GM12878 (cell line): ENCODE measurements at regions not wholly inside any gene's neighbourhood (a gene's known extent, or its start where the extent isn't known, plus 50 kb on each side); places are given as distances from the start of the nearest gene placed in this dataset.

ENCODE experiments used
- BHLHE40 ChIP-seq, 2 experiments: fragments of 450-650 bp in 1 of 2; IDR thresholded peaks; 2 replicates each; pipeline ENCODE4 v1.6.1; 2011 to 2017; ENCODE audit warnings: low read depth in 2 of 2, borderline replicate concordance in 1 of 2, improper control_type of control experiment in 1 of 2, low read length in 1 of 2, mild to moderate bottlenecking in 1 of 2
- CHD1 ChIP-seq: IDR thresholded peaks from 2 replicates; pipeline ENCODE4 v1.6.1; 2012; ENCODE audit warnings: low read depth, low read length, improper control_type of control experiment
- CHD2 ChIP-seq: IDR thresholded peaks from 2 replicates; pipeline ENCODE4 v1.6.1; 2011; ENCODE audit warnings: low read depth, low read length, improper control_type of control experiment, borderline replicate concordance
- EED ChIP-seq: sonication (generic); IDR thresholded peaks from 2 replicates; pipeline ENCODE4 v1.6.1; 2016; ENCODE audit warnings: antibody characterized with exemption, low read depth
- EGR1 ChIP-seq, 2 experiments: IDR thresholded peaks; 1 replicate in 1 of 2; 2 replicates in 1 of 2; pipeline ENCODE4 v1.6.1; 2011 to 2012; ENCODE audit warnings: low read depth in 2 of 2, low read length in 2 of 2, borderline replicate concordance in 1 of 2, mild to moderate bottlenecking in 1 of 2, moderate library complexity in 1 of 2
- ESRRA ChIP-seq: IDR thresholded peaks from 2 replicates; pipeline ENCODE4 v1.6.1; 2012; ENCODE audit warnings: mild to moderate bottlenecking, low read length, improper control_type of control experiment
- FOS ChIP-seq: IDR thresholded peaks from 3 replicates; pipeline ENCODE4 v1.6.1; 2011; ENCODE audit warnings: borderline replicate concordance; ENCODE audit not compliant: insufficient read length; ENCODE audit errors: extremely low read depth
- HDAC6 ChIP-seq: fragments of 200-600 bp; sonication (generic); IDR thresholded peaks from one replicate; pipeline ENCODE4 v1.8.0; 2017; ENCODE audit warnings: antibody characterized with exemption; ENCODE audit not compliant: unreplicated experiment
- IRF5 ChIP-seq: fragments of 450-650 bp; IDR thresholded peaks from 2 replicates; pipeline ENCODE4 v1.6.1; 2017; ENCODE audit warnings: borderline replicate concordance
- JUNB ChIP-seq: IDR thresholded peaks from 2 replicates; pipeline ENCODE4 v1.6.1; 2016; ENCODE audit warnings: antibody characterized with exemption, mild to moderate bottlenecking
- MTA2 ChIP-seq: fragments of 450-650 bp; IDR thresholded peaks from 2 replicates; pipeline ENCODE4 v1.6.1; 2016; ENCODE audit warnings: low read depth, mild to moderate bottlenecking, moderate library complexity
- POLR2A ChIP-seq: IDR thresholded peaks from 2 replicates; pipeline ENCODE4 v1.6.1; 2011; ENCODE audit warnings: low read depth, mild to moderate bottlenecking, low read length
- RB1 ChIP-seq: fragments of 450-650 bp; formaldehyde crosslinking; IDR thresholded peaks from 2 replicates; pipeline ENCODE4 v1.6.1; 2017; ENCODE audit warnings: mild to moderate bottlenecking, borderline replicate concordance
- RUNX3 ChIP-seq: IDR thresholded peaks from 2 replicates; pipeline ENCODE4 v1.6.1; 2012; ENCODE audit warnings: low read length, inconsistent platforms
- STAT3 ChIP-seq: IDR thresholded peaks from 2 replicates; pipeline ENCODE4 v1.6.1; 2011; ENCODE audit warnings: low read depth, low read length, improper control_type of control experiment
- TF ChIP-seq, protein P1 (sequence below): IDR thresholded peaks from 2 replicates; pipeline ENCODE4 v1.6.1; 2011; ENCODE audit warnings: low read depth, mild to moderate bottlenecking, low read length, moderate library complexity, borderline replicate concordance; ENCODE audit errors: extremely low read depth
- TF ChIP-seq, protein P2 (sequence below): fragments of 450-650 bp; conservative IDR thresholded peaks from 2 replicates; pipeline ENCODE4 v1.6.1; 2017; ENCODE audit warnings: mild to moderate bottlenecking, moderate library complexity
- TF ChIP-seq, protein P3 (sequence below): IDR thresholded peaks from 2 replicates; pipeline ENCODE4 v1.6.1; 2012; ENCODE audit warnings: improper control_type of control experiment, low read depth, low read length; ENCODE audit not compliant: insufficient replicate concordance
- TF ChIP-seq, protein P4 (sequence below): fragments of 450-650 bp; IDR thresholded peaks from 2 replicates; pipeline ENCODE4 v1.6.1; 2017; ENCODE audit warnings: mild to moderate bottlenecking, low read depth, inconsistent platforms; ENCODE audit not compliant: poor library complexity, severe bottlenecking

GRCh38 chr20:19074828-19075516 is 137.5 kb upstream of the SLC24A3 start (continued):
- TF ChIP-seq, protein P1, sequence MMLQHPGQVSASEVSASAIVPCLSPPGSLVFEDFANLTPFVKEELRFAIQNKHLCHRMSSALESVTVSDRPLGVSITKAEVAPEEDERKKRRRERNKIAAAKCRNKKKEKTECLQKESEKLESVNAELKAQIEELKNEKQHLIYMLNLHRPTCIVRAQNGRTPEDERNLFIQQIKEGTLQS: no peak
- no peak for TF ChIP-seq HDAC6
- TF ChIP-seq, protein P2, sequence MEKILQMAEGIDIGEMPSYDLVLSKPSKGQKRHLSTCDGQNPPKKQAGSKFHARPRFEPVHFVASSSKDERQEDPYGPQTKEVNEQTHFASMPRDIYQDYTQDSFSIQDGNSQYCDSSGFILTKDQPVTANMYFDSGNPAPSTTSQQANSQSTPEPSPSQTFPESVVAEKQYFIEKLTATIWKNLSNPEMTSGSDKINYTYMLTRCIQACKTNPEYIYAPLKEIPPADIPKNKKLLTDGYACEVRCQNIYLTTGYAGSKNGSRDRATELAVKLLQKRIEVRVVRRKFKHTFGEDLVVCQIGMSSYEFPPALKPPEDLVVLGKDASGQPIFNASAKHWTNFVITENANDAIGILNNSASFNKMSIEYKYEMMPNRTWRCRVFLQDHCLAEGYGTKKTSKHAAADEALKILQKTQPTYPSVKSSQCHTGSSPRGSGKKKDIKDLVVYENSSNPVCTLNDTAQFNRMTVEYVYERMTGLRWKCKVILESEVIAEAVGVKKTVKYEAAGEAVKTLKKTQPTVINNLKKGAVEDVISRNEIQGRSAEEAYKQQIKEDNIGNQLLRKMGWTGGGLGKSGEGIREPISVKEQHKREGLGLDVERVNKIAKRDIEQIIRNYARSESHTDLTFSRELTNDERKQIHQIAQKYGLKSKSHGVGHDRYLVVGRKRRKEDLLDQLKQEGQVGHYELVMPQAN: no peak
- TF ChIP-seq, protein P3, sequence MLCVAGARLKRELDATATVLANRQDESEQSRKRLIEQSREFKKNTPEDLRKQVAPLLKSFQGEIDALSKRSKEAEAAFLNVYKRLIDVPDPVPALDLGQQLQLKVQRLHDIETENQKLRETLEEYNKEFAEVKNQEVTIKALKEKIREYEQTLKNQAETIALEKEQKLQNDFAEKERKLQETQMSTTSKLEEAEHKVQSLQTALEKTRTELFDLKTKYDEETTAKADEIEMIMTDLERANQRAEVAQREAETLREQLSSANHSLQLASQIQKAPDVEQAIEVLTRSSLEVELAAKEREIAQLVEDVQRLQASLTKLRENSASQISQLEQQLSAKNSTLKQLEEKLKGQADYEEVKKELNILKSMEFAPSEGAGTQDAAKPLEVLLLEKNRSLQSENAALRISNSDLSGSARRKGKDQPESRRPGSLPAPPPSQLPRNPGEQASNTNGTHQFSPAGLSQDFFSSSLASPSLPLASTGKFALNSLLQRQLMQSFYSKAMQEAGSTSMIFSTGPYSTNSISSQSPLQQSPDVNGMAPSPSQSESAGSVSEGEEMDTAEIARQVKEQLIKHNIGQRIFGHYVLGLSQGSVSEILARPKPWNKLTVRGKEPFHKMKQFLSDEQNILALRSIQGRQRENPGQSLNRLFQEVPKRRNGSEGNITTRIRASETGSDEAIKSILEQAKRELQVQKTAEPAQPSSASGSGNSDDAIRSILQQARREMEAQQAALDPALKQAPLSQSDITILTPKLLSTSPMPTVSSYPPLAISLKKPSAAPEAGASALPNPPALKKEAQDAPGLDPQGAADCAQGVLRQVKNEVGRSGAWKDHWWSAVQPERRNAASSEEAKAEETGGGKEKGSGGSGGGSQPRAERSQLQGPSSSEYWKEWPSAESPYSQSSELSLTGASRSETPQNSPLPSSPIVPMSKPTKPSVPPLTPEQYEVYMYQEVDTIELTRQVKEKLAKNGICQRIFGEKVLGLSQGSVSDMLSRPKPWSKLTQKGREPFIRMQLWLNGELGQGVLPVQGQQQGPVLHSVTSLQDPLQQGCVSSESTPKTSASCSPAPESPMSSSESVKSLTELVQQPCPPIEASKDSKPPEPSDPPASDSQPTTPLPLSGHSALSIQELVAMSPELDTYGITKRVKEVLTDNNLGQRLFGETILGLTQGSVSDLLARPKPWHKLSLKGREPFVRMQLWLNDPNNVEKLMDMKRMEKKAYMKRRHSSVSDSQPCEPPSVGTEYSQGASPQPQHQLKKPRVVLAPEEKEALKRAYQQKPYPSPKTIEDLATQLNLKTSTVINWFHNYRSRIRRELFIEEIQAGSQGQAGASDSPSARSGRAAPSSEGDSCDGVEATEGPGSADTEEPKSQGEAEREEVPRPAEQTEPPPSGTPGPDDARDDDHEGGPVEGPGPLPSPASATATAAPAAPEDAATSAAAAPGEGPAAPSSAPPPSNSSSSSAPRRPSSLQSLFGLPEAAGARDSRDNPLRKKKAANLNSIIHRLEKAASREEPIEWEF: no peak
- no peak for TF ChIP-seq EGR1 (IDR thresholded peaks at IDR 0.05; ENCODE audit: borderline replicate concordance in 1 of 2, low read depth in 2 of 2, low read length in 2 of 2)
- TF ChIP-seq, protein P4, sequence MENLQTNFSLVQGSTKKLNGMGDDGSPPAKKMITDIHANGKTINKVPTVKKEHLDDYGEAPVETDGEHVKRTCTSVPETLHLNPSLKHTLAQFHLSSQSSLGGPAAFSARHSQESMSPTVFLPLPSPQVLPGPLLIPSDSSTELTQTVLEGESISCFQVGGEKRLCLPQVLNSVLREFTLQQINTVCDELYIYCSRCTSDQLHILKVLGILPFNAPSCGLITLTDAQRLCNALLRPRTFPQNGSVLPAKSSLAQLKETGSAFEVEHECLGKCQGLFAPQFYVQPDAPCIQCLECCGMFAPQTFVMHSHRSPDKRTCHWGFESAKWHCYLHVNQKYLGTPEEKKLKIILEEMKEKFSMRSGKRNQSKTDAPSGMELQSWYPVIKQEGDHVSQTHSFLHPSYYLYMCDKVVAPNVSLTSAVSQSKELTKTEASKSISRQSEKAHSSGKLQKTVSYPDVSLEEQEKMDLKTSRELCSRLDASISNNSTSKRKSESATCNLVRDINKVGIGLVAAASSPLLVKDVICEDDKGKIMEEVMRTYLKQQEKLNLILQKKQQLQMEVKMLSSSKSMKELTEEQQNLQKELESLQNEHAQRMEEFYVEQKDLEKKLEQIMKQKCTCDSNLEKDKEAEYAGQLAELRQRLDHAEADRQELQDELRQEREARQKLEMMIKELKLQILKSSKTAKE: peak; percentile 49
- no peak for TF ChIP-seq STAT3
- TF ChIP-seq CHD1: no peak
- no peak for TF ChIP-seq FOS
- peak; percentile 92 for TF ChIP-seq RUNX3
- TF ChIP-seq MTA2: peak; percentile 89
- TF ChIP-seq RB1: no peak
- peak; percentile 79 for TF ChIP-seq EED
- TF ChIP-seq IRF5: no peak
- peak; percentile 95 to 96 for TF ChIP-seq BHLHE40 (IDR thresholded peaks at IDR 0.05; ENCODE audit: borderline replicate concordance in 1 of 2, low read depth in 2 of 2, low read length in 1 of 2)
- no peak; the same call in 1 of the 2 replicates for TF ChIP-seq CHD2
- no peak for TF ChIP-seq ESRRA
- no peak for TF ChIP-seq POLR2A
- TF ChIP-seq JUNB: no peak; the same call in 1 of the 2 replicates
